H1 (cell line): ENCODE measurements at regions not wholly inside any gene's neighbourhood (a gene's known extent, or its start where the extent isn't known, plus 50 kb on each side); places are given as distances from the start of the nearest gene placed in this dataset.

Experiments
- CTCF ChIA-PET: fragments of 300-600 bp; sonication (Branson Sonifier 250); formaldehyde crosslinking; loops from one replicate; lab custom pipeline; 2021; ENCODE audit not compliant: partially characterized antibody; lab: Charles Lee
- POLR2A ChIA-PET: fragments of 300-600 bp; sonication (Branson Sonifier 250); formaldehyde crosslinking; loops from one replicate; lab custom pipeline; 2021; ENCODE audit warnings: inconsistent platforms; ENCODE audit not compliant: partially characterized antibody; lab: Charles Lee
- DNase-seq, 2 experiments: peaks; one replicate each; pipeline versions ENCODE4 v3.0.0 to v3.0.0-alpha.2; 2010 to 2022; ENCODE audit warnings: low spot score in 2 of 2, low read depth in 1 of 2, mixed read lengths in 1 of 2
- FAIRE-seq: peaks from 2 replicates; lab custom pipeline; 2011; peaks lifted over from hg19 to GRCh38; lab: Jason Lieb, UNC
- H2AFZ ChIP-seq: 2 replicates; pipeline ENCODE4 v1.8.1; 2012; ENCODE audit warnings: low read length, inconsistent platforms
- H2AK5ac ChIP-seq: 2 replicates; pipeline ENCODE4 v1.6.1; 2013; ENCODE audit warnings: low read depth, low read length
- H2BK120ac ChIP-seq: replicated peaks from 2 replicates; pipeline ENCODE3; 2013; ENCODE audit warnings: low read depth, low read length, inconsistent platforms
- H2BK12ac ChIP-seq: 2 replicates; pipeline ENCODE4 v1.6.1; 2013; ENCODE audit warnings: low read depth, low read length
- H2BK15ac ChIP-seq: 2 replicates; pipeline ENCODE4 v1.6.1; 2013; ENCODE audit warnings: low read length
- H2BK20ac ChIP-seq: 2 replicates; pipeline ENCODE4 v1.6.1; 2013; ENCODE audit warnings: low read length
- H2BK5ac ChIP-seq: 2 replicates; pipeline ENCODE4 v1.6.1; 2013; ENCODE audit warnings: low read depth, low read length
- H3K14ac ChIP-seq: 2 replicates; pipeline ENCODE4 v1.6.1; 2013; ENCODE audit warnings: inconsistent platforms; ENCODE audit not compliant: insufficient read length
- H3K18ac ChIP-seq: 2 replicates; pipeline ENCODE4 v1.6.1; 2013; ENCODE audit warnings: low read length; ENCODE audit errors: extremely low read depth
- H3K23ac ChIP-seq: 2 replicates; pipeline ENCODE4 v1.6.1; 2013; ENCODE audit warnings: inconsistent platforms; ENCODE audit not compliant: insufficient read length
- H3K23me2 ChIP-seq: 2 replicates; pipeline ENCODE4 v1.6.1; 2013; ENCODE audit warnings: low read depth, low read length
- H3K27ac ChIP-seq: 2 replicates; pipeline ENCODE4 v1.6.1; 2011; ENCODE audit warnings: low read depth, low read length, inconsistent platforms
- H3K27me3 ChIP-seq, 4 experiments: replicated peaks in 1 of 4; 1 replicate in 1 of 4; 2 replicates in 3 of 4; pipeline versions ENCODE4 v1.6.1 to v1.8.1; 2011 to 2013; ENCODE audit warnings: low read length in 3 of 4, mild to moderate bottlenecking in 3 of 4, inconsistent platforms in 2 of 4, mixed read lengths in 2 of 4, moderate library complexity in 1 of 4; ENCODE audit not compliant: control insufficient read depth in 3 of 4, insufficient read depth in 3 of 4; ENCODE audit errors: extremely low read depth in 1 of 4
- H3K36me3 ChIP-seq, 4 experiments: 2 replicates each; pipeline versions ENCODE4 v1.6.1 to v1.8.1; 2011 to 2013; ENCODE audit warnings: mild to moderate bottlenecking in 4 of 4, low read length in 3 of 4, moderate library complexity in 2 of 4, control low read depth in 1 of 4, inconsistent platforms in 1 of 4; ENCODE audit not compliant: insufficient read depth in 4 of 4, control insufficient read depth in 2 of 4
- H3K4ac ChIP-seq: replicated peaks from 2 replicates; pipeline ENCODE3; 2013; ENCODE audit warnings: low read length, low read depth, mixed read lengths, inconsistent platforms; ENCODE audit not compliant: insufficient read length
- H3K4me1 ChIP-seq, 4 experiments: replicated peaks in 1 of 4; 1 replicate in 1 of 4; 2 replicates in 3 of 4; pipeline versions ENCODE4 v1.6.1 to v1.8.1; 2011 to 2013; ENCODE audit warnings: low read length in 3 of 4, inconsistent platforms in 2 of 4, mixed read lengths in 1 of 4; ENCODE audit not compliant: insufficient read depth in 4 of 4, control insufficient read depth in 3 of 4
- H3K4me2 ChIP-seq, 2 experiments: 2 replicates each; pipeline versions ENCODE4 v1.6.1 to v1.8.1; 2011 to 2013; ENCODE audit warnings: low read depth in 2 of 2, low read length in 2 of 2, control low read depth in 1 of 2, inconsistent platforms in 1 of 2, mild to moderate bottlenecking in 1 of 2; ENCODE audit not compliant: insufficient read depth in 1 of 2
- H3K4me3 ChIP-seq, 4 experiments: fragments of 200-600, 300-600 bp in 1 of 4; sonication (generic), shearing (Covaris generic), sonication (Bioruptor Twin) in 1 of 4; 2 replicates each; pipeline versions ENCODE4 v1.5.1 to v1.8.1; 2011 to 2016; ENCODE audit warnings: low read length in 4 of 4, low read depth in 3 of 4, control low read depth in 2 of 4, inconsistent platforms in 2 of 4, mild to moderate bottlenecking in 2 of 4, mixed read lengths in 1 of 4, moderate library complexity in 1 of 4; ENCODE audit not compliant: insufficient read depth in 2 of 4; ENCODE audit errors: extremely low read depth in 1 of 4
- H3K56ac ChIP-seq: replicated peaks from 2 replicates; pipeline ENCODE3; 2013; ENCODE audit warnings: low read depth, mild to moderate bottlenecking, mixed read lengths, low read length, inconsistent platforms; ENCODE audit not compliant: insufficient read length
- H3K79me1 ChIP-seq: 2 replicates; pipeline ENCODE4 v1.6.1; 2013; ENCODE audit warnings: low read depth, low read length, control low read depth
- H3K79me2 ChIP-seq, 2 experiments: 2 replicates each; pipeline versions ENCODE4 v1.6.1 to v1.8.1; 2012 to 2013; ENCODE audit warnings: low read length in 2 of 2, mild to moderate bottlenecking in 2 of 2, inconsistent platforms in 1 of 2; ENCODE audit not compliant: insufficient read depth in 2 of 2, control insufficient read depth in 1 of 2
- H3K9ac ChIP-seq, 4 experiments: replicated peaks in 1 of 4; 1 replicate in 1 of 4; 2 replicates in 3 of 4; pipeline versions ENCODE4 v1.6.1 to v1.8.1; 2011 to 2013; ENCODE audit warnings: low read depth in 3 of 4, low read length in 3 of 4, control low read depth in 2 of 4, mild to moderate bottlenecking in 2 of 4, moderate library complexity in 2 of 4, inconsistent platforms in 1 of 4; ENCODE audit errors: extremely low read depth in 1 of 4
- H3K9me3 ChIP-seq, 2 experiments: 2 replicates each; pipeline versions ENCODE4 v1.6.1 to v1.8.1; 2012 to 2013; ENCODE audit warnings: mild to moderate bottlenecking in 2 of 2, moderate library complexity in 2 of 2, control low read depth in 1 of 2, inconsistent platforms in 1 of 2, low read depth in 1 of 2, low read length in 1 of 2, mixed read lengths in 1 of 2; ENCODE audit not compliant: insufficient read depth in 2 of 2
- H4K20me1 ChIP-seq, 2 experiments: replicated peaks in 1 of 2; 2 replicates each; pipeline versions ENCODE3 to v1.8.1; 2011 to 2013; ENCODE audit warnings: inconsistent platforms in 2 of 2, low read length in 2 of 2, mild to moderate bottlenecking in 1 of 2; ENCODE audit not compliant: insufficient read depth in 2 of 2, control insufficient read depth in 1 of 2
- H4K5ac ChIP-seq: 2 replicates; pipeline ENCODE4 v1.6.1; 2013; ENCODE audit warnings: low read length, low read depth, mixed read lengths, inconsistent platforms; ENCODE audit not compliant: insufficient read length
- H4K8ac ChIP-seq: 2 replicates; pipeline ENCODE4 v1.8.0; 2013; ENCODE audit warnings: mild to moderate bottlenecking, moderate library complexity, low read length, inconsistent platforms; ENCODE audit not compliant: insufficient read depth; ENCODE audit errors: extremely low read depth
- H4K91ac ChIP-seq: replicated peaks from 2 replicates; pipeline ENCODE3; 2013; ENCODE audit warnings: low read length, mixed read lengths, inconsistent platforms; ENCODE audit not compliant: insufficient read length
- BCL11A ChIP-seq, 2 experiments: IDR thresholded peaks; one replicate each; pipeline ENCODE4 v1.6.1; 2011; ENCODE audit warnings: low read depth in 2 of 2, low read length in 2 of 2, mild to moderate bottlenecking in 2 of 2
- CHD2 ChIP-seq: IDR thresholded peaks from 2 replicates; pipeline ENCODE4 v1.6.1; 2012; ENCODE audit warnings: low read length, improper control_type of control experiment
- CTBP2 ChIP-seq: IDR thresholded peaks from 2 replicates; pipeline ENCODE4 v1.7.0; 2011; ENCODE audit warnings: borderline replicate concordance, mild to moderate bottlenecking, moderate library complexity, mixed read lengths, low read length; ENCODE audit not compliant: insufficient read depth, insufficient read length
- WGBS, 2 experiments: shearing (Covaris generic) in 1 of 2; methylation state at CpG; one replicate each; pipeline versions ENCODE4 v1.1.6 to v1.1.7; 2013 to 2015; ENCODE audit warnings: low lambda C conversion rate in 2 of 2, mixed read lengths in 2 of 2, inconsistent platforms in 1 of 2, low coverage in 1 of 2, missing lambda C conversion rate in 1 of 2; ENCODE audit not compliant: insufficient replicate concordance in 2 of 2, insufficient coverage in 1 of 2, insufficient read length in 1 of 2; ENCODE audit errors: extremely low coverage in 1 of 2, missing lambda C conversion rate in 1 of 2; 5-methylcytosine and 5-hydroxymethylcytosine counted together

GRCh38 chr12:3933819-3934192, 60.6 kb upstream of the PARP11 start:
- POLR2A ChIA-PET = interaction anchor here (1.0 to 1.3 kb wide), 2 partner anchors 26 to 215 kb away, joined by 3 read pairs; no protein-coding TSS in a partner anchor
- no peak for DNase-seq
- H4K5ac ChIP-seq = no peak overlapping the region

More at GRCh38 chr12:3933819-3934192, 60.6 kb upstream of the PARP11 start:
- H3K56ac ChIP-seq = no peak overlapping the region
- H2BK20ac ChIP-seq = no peak overlapping the region
- no peak overlapping the region for H3K4me2 ChIP-seq
- no peak overlapping the region for H2AFZ ChIP-seq
- H4K91ac ChIP-seq = no peak overlapping the region
- no peaks in the 10 kb centered on the region for H3K79me1 ChIP-seq
- H2BK5ac ChIP-seq = no peak overlapping the region
- no peak overlapping the region for H3K23ac ChIP-seq
- H4K8ac ChIP-seq = no peak overlapping the region
- no peak overlapping the region for H3K18ac ChIP-seq
- no peak overlapping the region for H3K14ac ChIP-seq
- WGBS, 2 experiments = 73% methylated on average over 1 of the region's 1 CpG; no CpG with 5 or more reads in 1 of the 2 experiments
- H3K9ac ChIP-seq = no peak overlapping the region
- H2AK5ac ChIP-seq = no peak overlapping the region
- no peaks in the 10 kb centered on the region for H3K36me3 ChIP-seq
- no peak overlapping the region for H2BK12ac ChIP-seq
- FAIRE-seq = no peak
- TF ChIP-seq CTBP2 (no peak), BCL11A (IDR thresholded peaks at IDR 0.05; ENCODE audit: low read depth in 2 of 2, low read length in 2 of 2) (no peak), CHD2 (no peak)
- H2BK15ac ChIP-seq = no peak overlapping the region
- H3K27me3 ChIP-seq = no peaks in the 10 kb centered on the region
- no peaks in the 10 kb centered on the region for H3K23me2 ChIP-seq
- no peaks in the 10 kb centered on the region for H3K79me2 ChIP-seq
- no peaks in the 10 kb centered on the region for H4K20me1 ChIP-seq
- H3K9me3 ChIP-seq = no peaks in the 10 kb centered on the region
- H3K4me1 ChIP-seq = peaks cover 0 to 6% (median 1%) of the 10 kb centered on the region in 4 experiments; a peak in 2 of 7 replicates
- no peak overlapping the region for H3K4me3 ChIP-seq
- CTCF ChIA-PET = interaction anchor here (1.1 to 2.0 kb wide), 6 partner anchors 13 to 176 kb away, joined by 3 to 6 read pairs (median 4); no protein-coding TSS in a partner anchor
- H3K27ac ChIP-seq = no peak overlapping the region
- no peak overlapping the region for H3K4ac ChIP-seq
- H2BK120ac ChIP-seq = no peak overlapping the region
